ENCODE measurements at regions not wholly inside any gene's neighbourhood (a gene's known extent, or its start where the extent isn't known, plus 50 kb on each side); places are given as distances from the start of the nearest gene placed in this dataset.

GRCh38 chr3:164732166-164732565, 346.1 kb downstream of the SI start:
- TF ChIP-seq CTCF (IDR thresholded peaks at IDR 0.05): no peak
- TF ChIP-seq POLR2A (IDR thresholded peaks at IDR 0.05): no peak
